ENCODE measurements at regions not wholly inside any gene's neighbourhood (a gene's known extent, or its start where the extent isn't known, plus 50 kb on each side); places are given as distances from the start of the nearest gene placed in this dataset.

DNA sequence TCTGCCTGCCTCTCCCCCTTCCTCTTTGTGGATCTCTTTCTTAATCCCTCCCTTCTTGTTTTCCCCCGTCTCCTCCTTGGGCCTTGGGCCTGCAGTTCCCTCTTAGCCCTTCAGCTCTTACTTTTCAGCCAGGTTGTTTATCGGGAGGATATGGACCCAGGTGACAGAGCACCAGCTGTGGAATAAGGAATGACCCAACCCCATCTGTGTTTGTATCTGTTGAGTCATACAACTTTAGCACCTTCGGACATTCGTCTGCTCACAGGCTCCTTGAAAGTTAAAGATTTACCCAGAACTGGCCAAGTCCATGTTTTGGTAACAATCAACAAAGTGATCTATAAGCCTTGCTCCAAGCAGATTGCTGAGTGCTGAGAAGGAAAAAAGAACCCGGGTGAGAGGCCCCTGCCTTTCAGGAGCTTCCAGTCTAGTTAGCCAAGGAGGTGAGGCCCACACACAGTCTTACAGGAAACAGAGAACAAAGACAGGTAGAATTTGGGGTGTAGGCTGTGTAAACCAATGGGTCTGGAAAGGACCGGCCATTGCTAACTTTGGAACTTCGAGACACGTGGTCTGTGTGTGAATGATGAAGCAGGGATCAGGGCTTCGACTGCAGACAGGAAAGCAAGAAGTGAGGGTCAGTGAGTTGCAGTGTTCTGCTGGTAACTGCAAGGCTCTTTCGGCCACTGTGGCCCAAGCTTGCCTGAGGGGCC, 66.7 kb upstream of the F3 start:
- TF ChIP-seq, protein P1, sequence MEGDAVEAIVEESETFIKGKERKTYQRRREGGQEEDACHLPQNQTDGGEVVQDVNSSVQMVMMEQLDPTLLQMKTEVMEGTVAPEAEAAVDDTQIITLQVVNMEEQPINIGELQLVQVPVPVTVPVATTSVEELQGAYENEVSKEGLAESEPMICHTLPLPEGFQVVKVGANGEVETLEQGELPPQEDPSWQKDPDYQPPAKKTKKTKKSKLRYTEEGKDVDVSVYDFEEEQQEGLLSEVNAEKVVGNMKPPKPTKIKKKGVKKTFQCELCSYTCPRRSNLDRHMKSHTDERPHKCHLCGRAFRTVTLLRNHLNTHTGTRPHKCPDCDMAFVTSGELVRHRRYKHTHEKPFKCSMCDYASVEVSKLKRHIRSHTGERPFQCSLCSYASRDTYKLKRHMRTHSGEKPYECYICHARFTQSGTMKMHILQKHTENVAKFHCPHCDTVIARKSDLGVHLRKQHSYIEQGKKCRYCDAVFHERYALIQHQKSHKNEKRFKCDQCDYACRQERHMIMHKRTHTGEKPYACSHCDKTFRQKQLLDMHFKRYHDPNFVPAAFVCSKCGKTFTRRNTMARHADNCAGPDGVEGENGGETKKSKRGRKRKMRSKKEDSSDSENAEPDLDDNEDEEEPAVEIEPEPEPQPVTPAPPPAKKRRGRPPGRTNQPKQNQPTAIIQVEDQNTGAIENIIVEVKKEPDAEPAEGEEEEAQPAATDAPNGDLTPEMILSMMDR (conservative IDR thresholded peaks at IDR 0.05; ENCODE audit: low read length) = no peak
- no peak for TF ChIP-seq EZH2phosphoT487 (IDR thresholded peaks at IDR 0.05; ENCODE audit: borderline replicate concordance)
